NCI-H2081 treated with DMSO at 0.1 percent for 48 hours (cell line): ENCODE measurements at regions not wholly inside any gene's neighbourhood (a gene's known extent, or its start where the extent isn't known, plus 50 kb on each side); places are given as distances from the start of the nearest gene placed in this dataset.

Source experiments
- DNase-seq: peaks from one replicate; lab custom pipeline; 2025; lab: John Stamatoyannopoulos, UW

- DNase-seq = no peak
Measured at GRCh38 chr2:8204711-8205110, 477.1 kb upstream of the ID2 start.

GRCh38 chr2:8209494-8209893 is 472.4 kb upstream of the ID2 start:
- DNase-seq = no peak

GRCh38 chr2:8211384-8211783 is 470.5 kb upstream of the ID2 start:
- no peak for DNase-seq

GRCh38 chr2:8212239-8212638 is 469.6 kb upstream of the ID2 start:
- no peak for DNase-seq

GRCh38 chr2:8214036-8214615 is 467.7 kb upstream of the ID2 start:
- DNase-seq = no peak

- DNase-seq = no peak
Measured at GRCh38 chr2:8215159-8215863, 466.5 kb upstream of the ID2 start.

GRCh38 chr2:8215982-8216381 is 465.9 kb upstream of the ID2 start:
- no peak for DNase-seq

GRCh38 chr2:8216397-8216796 is 465.5 kb upstream of the ID2 start:
- no peak for DNase-seq

- no peak for DNase-seq
Measured at GRCh38 chr2:8217468-8218030, 464.3 kb upstream of the ID2 start.

- DNase-seq = no peak
Measured at GRCh38 chr2:8219096-8219495, 462.8 kb upstream of the ID2 start.

- no peak for DNase-seq
Measured at GRCh38 chr2:8219631-8220355, 462.1 kb upstream of the ID2 start.

- no peak for DNase-seq
Measured at GRCh38 chr2:8222979-8223694, 458.7 kb upstream of the ID2 start.

- DNase-seq = no peak
Measured at GRCh38 chr2:8223695-8224346, 458.0 kb upstream of the ID2 start.

- no peak for DNase-seq
Measured at GRCh38 chr2:8224347-8225190, 457.3 kb upstream of the ID2 start.

- no peak for DNase-seq
Measured at GRCh38 chr2:8225266-8225665, 456.6 kb upstream of the ID2 start.

- no peak for DNase-seq
Measured at GRCh38 chr2:8225798-8226197, 456.1 kb upstream of the ID2 start.

- DNase-seq = no peak
Measured at GRCh38 chr2:8229546-8229986, 452.3 kb upstream of the ID2 start.

GRCh38 chr2:8230466-8230865 is 451.4 kb upstream of the ID2 start:
- DNase-seq = no peak

GRCh38 chr2:8231902-8232301 is 450.0 kb upstream of the ID2 start:
- DNase-seq = no peak

- DNase-seq = no peak
Measured at GRCh38 chr2:8232871-8233270, 449.0 kb upstream of the ID2 start.

- DNase-seq = no peak
Measured at GRCh38 chr2:8234253-8234652, 447.6 kb upstream of the ID2 start.
